Activated CD4-positive, alpha-beta T cell treated with anti-CD3 and anti-CD28 coated beads, Interleukin-2, amount 50 U/mL, for 4 hours (primary cell): ENCODE measurements at regions not wholly inside any gene's neighbourhood (a gene's known extent, or its start where the extent isn't known, plus 50 kb on each side); places are given as distances from the start of the nearest gene placed in this dataset.
A peak's percentile ranks its signal among the peaks of the same experiment; 100 is the strongest.
"Not testable (repeated sequence)": the region's sequence is repeated elsewhere in the genome, so short reads cannot be mapped to it uniquely, and the experiment has no call there.

Experiments used
- DNase-seq, 2 experiments: peaks; one replicate each; pipeline ENCODE4 v3.0.0-alpha.2; 2020

DNA sequence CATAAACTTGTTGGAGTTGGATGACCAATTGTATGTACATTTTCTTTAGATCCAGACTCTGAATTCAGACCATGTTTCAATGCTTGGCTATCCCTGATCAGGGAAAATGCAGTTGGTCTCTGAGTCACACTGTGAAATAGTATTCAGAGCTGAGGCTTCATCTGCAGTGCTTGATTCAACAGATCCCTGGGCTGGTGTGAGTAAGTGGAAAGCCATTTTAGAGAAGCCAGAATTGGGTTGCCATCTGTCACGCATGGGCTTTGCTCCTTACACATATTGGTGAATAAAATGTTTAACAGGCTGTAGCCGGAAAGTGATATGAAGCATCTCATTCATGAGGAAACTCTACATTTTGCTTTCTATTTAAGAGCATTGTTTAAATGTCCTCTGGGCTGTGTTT, 50.0 kb upstream of the ACYP2 start:
- no peak for DNase-seq

- DNase-seq: no peak
These were observed 51.4 kb upstream of the ACYP2 start for GRCh38 chr2:54063967-54064535.

DNA sequence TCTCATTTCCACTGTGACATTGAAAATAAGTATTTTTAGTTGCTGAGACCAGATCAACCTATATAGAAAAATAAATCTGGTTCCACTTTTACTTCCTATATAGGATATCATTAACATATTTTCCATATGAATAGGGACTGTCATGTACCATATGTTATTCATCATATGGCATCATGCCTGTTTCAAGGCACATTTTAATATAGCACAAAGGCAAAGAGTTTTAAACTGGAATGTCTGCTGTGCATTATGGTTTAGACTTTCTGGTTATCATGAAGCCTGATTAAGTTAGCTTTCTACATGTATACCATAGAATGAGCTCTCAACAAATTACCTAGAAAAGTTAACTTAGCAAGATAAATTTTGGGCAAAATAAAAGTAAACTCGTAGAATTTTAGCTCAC, 53.0 kb upstream of the ACYP2 start:
- no peak for DNase-seq

GRCh38 chr2:54061272-54061671, 54.1 kb upstream of the ACYP2 start:
- DNase-seq: no peak

- DNase-seq: no peak
These were observed 55.4 kb upstream of the ACYP2 start for GRCh38 chr2:54059986-54060385.

DNA sequence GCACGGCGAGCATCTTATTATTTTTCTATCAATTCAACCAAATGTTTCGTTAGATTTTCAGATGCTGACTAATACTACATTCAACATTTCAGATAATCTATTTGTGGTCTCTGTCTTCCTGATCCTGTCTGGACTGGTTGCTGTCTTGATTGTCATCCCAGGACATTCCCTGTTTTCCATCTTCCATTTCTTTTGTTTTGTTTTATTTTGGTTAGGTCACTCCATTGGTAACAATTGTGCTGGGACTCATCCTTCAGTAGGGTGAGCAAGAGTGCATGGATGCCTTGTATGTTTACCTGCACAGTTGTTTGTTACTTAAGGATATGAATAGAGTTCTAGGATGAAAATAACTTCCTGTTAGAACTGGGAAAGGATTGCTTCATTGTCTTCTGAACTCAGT, 55.9 kb upstream of the ACYP2 start:
- DNase-seq: no peak

GRCh38 chr2:54058449-54058848, 57.0 kb upstream of the ACYP2 start:
- no peak for DNase-seq

- no peak for DNase-seq
These were observed 60.6 kb upstream of the ACYP2 start for GRCh38 chr2:54054774-54055173.

- no peak for DNase-seq
These were observed 61.1 kb upstream of the ACYP2 start for GRCh38 chr2:54054271-54054670.

DNA sequence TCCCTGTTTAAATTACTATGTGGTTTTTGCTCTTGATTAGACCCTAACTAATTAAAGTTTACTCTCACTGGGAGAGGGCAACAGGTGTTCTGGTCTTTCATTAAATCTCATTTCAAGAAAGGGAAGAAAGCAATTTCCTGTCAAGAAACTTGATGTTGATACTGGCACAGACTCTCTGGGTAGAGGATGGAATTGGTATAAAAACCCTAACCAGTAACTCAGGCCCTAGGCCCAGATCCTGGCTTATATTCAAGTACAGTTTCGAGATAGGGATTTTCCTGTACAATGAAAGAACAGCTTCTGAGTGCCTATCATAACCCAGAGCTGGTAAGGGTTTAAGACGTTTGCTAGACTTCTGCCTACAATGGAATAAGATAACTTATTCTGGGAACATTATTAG, 61.6 kb upstream of the ACYP2 start:
- no peak for DNase-seq

DNA sequence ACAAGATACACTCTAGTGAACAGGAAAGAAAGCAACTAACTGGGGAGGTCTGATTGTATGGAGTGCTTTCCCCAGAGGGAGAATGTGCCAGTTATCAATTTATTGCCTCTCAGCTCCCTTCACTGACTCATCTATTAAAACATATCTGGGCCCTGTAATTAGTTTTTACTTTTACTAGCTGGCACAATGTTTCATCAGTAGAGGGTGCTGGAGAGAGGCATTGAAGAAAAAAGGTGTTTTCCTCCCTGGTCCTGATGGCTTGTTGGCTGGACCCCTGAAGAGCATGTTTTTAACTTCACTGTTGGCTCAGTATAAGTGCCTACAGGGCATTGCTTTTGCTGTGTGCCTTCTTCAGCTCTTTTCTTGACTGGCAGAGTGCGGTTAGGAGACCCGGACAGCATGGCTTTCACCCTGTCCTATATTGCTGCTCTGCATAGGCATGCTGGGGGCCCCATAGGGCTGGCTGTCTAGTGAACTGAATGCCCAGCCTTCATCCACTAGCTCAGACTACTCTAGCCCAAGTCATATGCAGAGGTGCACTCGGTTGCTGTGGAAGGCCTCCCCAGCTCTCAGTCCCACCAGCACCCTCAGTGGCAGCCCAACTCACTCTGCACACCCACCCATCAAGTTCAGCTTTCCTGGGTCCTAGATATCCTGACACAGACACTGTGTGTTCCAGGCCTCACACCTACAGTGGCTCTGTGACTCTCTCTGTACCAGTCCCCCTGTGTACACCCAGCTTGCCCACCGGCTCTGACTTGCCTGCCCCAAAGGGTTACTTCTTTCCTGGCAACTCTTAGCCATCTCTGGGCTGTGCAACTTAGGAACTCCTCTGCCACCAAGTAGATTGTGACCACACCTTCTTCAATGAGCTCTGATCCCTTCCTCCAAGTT, 62.3 kb upstream of the ACYP2 start:
- no peak for DNase-seq

GRCh38 chr2:54050445-54050844, 65.0 kb upstream of the ACYP2 start:
- DNase-seq: no peak

DNA sequence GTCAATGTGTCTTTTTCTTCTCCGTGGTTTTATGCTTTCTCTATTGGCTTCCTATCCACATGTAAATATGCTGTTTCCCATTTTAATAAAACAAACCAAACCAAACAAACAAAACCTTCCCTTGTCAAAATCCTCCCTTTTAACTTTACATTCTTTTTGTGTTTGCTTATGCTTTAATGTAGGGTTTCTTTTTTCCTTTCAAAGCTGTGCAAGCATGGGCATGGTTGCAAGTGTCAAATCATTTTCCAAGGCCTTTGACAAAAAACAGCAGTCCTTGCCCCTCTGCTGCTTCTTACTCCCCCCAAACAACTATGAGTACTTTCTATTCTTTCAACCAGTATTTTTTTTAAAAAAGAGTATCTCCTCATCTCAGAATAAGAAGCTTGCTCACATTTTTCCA, 66.0 kb upstream of the ACYP2 start:
- DNase-seq: no peak

- not testable (repeated sequence) for DNase-seq
These were observed 66.5 kb upstream of the ACYP2 start for GRCh38 chr2:54048896-54049295.

GRCh38 chr2:54048117-54048785, 67.2 kb upstream of the ACYP2 start:
- no peak for DNase-seq

GRCh38 chr2:54047658-54048057, 67.8 kb upstream of the ACYP2 start:
- DNase-seq: no peak

DNA sequence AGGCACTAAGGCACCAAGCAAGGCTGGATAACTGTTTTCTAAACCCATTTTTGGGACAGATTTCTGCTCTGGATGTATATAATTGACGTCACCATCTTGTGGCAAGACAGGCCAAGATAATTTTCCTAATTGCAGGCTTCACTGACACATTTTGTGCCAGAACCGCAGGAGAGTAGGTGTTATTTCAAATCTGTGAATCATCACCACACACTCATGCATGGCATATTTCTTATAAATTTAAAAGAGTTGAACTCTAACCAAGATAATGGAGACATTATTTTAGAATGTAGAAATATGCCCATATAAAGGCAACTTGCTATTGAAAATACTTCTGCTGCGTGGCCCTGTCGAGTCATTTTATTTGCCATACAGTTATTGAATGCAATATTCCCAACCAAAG, 68.3 kb upstream of the ACYP2 start:
- DNase-seq: no peak

GRCh38 chr2:54042897-54043620, 72.3 kb upstream of the PSME4 start:
- no peak for DNase-seq

GRCh38 chr2:54042341-54042740, 71.5 kb upstream of the PSME4 start:
- DNase-seq: no peak

DNA sequence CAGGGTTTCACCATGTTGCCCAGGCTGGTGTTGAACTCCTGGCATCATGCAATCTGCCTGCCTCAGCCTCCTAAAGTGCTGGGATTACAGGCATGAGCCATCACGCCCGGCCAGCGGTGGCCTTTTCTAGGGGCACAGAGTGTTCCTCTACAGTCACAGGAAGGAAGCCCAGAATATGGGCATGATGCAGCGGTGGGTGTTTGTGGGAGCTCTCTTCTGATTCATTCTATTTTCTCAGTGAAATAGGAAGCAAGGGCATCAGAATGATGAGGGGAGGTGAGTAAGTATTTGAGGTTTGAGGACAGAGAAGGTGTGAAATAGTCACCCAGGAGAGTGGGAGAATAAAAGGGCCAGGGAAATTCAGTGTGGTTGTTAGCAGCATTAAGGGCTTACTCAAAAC, 70.3 kb upstream of the PSME4 start:
- DNase-seq: peak; percentile 1 to 13

DNA sequence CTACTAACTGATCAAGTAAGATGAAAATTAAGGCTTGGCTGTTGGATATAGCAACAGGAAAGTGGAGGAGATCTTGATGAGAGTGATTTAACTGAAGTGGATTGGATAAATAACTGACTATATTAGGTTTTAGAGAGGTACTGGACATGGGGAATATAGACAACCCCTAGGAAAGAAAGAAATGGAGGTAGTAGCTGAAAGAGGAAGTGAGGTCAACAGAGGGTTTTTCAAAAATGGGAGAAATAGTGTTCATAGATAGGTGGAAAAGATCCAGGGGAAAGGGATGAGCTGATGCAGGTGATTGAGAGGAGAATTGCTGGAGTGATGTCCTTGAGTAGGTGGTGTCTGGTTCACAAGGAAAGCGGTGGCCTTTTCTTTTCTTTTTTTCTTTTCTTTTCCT, 69.9 kb upstream of the PSME4 start:
- DNase-seq: no peak

DNA sequence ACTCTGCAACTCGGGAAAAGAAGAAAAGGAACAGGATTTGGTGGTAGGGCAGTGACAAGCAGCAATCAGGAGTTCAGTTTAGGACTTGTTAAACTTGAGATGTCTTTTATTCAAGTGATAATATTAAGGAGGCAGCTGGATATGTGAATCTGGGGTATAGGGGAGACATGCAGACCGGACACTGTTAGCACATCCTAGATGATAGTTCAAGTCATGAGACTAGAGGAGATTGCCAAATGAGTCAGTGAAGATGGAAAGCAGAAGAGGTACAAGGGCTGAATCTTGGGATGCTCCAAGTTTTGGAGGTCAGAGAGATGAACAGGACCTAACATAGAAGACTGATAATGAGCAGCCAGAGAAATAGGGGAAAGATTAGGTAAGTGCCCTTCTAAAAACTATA, 69.5 kb upstream of the PSME4 start:
- DNase-seq: no peak

GRCh38 chr2:54038835-54039234, 68.0 kb upstream of the PSME4 start:
- DNase-seq: no peak
